ENCODE measurements at regions not wholly inside any gene's neighbourhood (a gene's known extent, or its start where the extent isn't known, plus 50 kb on each side); places are given as distances from the start of the nearest gene placed in this dataset.

DNA sequence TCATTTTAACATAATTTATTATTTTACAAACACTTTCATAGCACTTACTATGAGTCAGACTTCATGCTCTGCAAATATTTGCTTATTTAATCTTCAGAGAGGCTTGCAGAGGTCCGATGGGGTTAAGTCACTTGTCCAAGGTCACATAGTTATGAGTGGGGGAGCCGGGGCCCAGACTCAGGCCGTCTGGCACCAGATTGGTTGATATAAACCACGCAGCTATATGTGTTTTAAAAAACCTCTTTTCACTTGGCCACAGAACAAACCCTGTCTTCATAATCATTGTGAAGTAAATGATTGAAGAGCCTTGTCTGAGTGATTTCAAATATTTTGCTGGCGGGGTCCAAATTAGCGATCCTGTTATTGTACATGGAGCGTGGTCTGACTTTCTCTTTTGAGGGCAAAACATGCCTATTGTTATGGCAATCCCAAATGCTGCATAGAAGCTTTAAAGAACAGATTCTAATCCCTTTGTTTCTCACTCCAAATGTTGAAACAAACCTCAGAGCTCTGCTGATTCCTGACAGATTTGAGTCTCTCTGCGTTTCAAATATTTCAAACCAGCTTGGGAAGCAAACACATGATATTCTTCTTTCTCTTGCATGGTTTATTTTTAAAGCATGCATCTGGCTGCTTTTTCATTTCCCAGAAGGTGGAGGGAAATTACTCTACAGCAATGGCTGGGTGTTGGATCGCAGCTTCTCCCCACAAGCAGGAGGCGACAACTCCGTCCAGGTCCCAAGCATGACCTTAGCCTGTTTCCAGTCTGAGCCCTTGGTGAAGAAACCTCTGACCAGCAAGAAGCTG, 142.4 kb downstream of the DDX1 start:
- WGBS, 2 donors, result 41 to 49% methylated on average over 11 of the region's 11 CpGs
- H3K4me1 ChIP-seq, result peaks cover 22 to 38% of the 10 kb centered on the region in 2 donors
- TF ChIP-seq, protein P1, sequence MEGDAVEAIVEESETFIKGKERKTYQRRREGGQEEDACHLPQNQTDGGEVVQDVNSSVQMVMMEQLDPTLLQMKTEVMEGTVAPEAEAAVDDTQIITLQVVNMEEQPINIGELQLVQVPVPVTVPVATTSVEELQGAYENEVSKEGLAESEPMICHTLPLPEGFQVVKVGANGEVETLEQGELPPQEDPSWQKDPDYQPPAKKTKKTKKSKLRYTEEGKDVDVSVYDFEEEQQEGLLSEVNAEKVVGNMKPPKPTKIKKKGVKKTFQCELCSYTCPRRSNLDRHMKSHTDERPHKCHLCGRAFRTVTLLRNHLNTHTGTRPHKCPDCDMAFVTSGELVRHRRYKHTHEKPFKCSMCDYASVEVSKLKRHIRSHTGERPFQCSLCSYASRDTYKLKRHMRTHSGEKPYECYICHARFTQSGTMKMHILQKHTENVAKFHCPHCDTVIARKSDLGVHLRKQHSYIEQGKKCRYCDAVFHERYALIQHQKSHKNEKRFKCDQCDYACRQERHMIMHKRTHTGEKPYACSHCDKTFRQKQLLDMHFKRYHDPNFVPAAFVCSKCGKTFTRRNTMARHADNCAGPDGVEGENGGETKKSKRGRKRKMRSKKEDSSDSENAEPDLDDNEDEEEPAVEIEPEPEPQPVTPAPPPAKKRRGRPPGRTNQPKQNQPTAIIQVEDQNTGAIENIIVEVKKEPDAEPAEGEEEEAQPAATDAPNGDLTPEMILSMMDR (IDR thresholded peaks at IDR 0.05), result no peak
- no peak for TF ChIP-seq POLR2A (IDR thresholded peaks at IDR 0.05)
- no peak for DNase-seq
- intact Hi-C loops (cut with DNase I), result no loop called here
- H3K9me3 ChIP-seq, result no peaks in the 10 kb centered on the region
- H3K36me3 ChIP-seq, result no peaks in the 10 kb centered on the region
- H3K27ac ChIP-seq, result peak overlapping the region; percentile 2 to 51 (median 44)
- H3K27me3 ChIP-seq, result no peaks in the 10 kb centered on the region
- H3K4me3 ChIP-seq (replicated peaks in 1 of 3), result no peak overlapping the region

DNA sequence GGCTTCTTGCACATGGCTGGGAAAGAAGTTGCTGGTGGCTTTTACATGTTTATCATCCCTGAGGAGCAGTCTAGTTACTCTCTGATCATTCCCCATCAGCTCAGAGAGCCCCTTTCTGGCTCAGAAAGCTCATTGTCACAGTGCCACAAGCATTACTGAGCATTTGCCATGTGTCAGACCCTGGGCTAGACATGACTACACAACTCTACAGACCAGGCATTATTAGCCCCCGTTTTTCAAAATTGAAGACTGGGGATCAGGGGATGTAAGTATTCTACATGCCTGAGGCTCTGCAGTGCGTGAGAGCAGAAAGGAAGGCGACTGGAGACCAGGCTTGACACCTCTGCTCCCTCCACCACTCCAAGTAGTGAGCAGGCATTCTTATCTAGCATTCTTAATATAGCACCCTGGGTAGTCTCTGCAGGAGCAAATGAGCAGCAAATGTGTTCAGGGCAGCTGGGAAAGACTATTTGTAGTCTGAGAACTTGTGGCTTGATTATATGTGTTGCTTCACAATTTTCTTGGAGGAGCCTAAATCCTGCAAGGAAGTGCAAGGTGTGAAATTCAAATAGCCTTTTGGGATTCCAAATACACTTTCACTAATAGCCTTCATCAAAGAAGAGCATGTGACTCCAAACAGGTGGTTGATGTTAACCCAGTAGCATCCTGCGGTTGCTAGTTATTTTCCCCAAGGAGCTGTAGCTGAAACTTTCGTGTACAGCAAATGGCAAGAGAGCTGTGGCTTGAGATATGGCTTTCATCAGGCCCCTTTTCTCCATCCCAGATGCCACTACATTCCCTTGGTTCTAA, 143.2 kb downstream of the DDX1 start:
- DNase-seq, result peak in 1 of 2 donors; percentile 25
- WGBS, 2 donors, result 72 to 81% methylated on average over 5 of the region's 5 CpGs
- Histone ChIP-seq H3K27me3 (no peaks in the 10 kb centered on the region), H3K36me3 (no peaks in the 10 kb centered on the region), H3K27ac (peak overlapping the region in 2 of 3 donors; percentile 19 to 44), H3K4me1 (peaks cover 22 to 37% of the 10 kb centered on the region in 2 donors), H3K4me3 (replicated peaks in 1 of 3) (no peak overlapping the region), H3K9me3 (no peaks in the 10 kb centered on the region)
- TF ChIP-seq, protein P1 (IDR thresholded peaks at IDR 0.05), result no peak
- no peak for TF ChIP-seq POLR2A (IDR thresholded peaks at IDR 0.05)
- intact Hi-C loops (cut with DNase I), result no loop called here

DNA sequence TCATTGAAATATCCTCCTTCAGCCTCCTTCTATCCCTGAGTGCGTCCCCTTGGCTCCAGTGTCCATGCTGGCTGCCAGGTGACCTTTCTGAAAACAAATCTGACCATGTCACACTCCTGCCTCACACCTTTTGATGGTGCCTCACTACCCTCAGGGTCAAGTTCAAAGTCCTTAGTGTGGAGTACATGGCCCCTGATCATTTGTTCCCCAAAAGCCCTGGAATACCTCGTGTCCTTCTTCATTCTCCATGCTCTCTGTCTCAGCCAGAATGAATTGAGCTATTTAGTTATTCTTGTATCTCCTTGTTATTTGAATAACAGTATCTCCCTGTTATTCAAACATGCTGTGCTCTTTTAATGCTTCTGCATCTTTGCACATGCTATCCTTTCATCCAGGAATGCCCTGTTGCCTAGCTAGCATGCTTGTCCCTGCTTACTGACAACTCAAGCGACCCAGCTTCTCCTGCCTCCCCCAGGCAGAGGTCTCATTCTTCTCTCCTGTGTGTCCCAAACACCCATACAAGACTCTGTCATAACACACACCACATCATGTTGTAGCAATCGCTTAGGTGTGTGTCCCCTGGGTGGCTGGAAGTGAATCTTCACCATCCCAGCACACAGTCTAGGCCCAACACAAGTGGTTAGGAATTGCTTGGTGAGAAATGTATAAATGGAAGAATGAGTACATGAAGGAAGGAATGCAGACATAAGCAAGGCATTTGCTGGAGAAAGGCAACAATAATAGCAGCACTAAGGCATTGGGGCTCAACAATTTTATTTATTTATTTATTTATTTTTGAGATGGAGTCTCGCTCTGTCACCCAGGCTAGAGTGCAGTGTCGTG, 144.0 kb downstream of the DDX1 start:
- TF ChIP-seq POLR2A (IDR thresholded peaks at IDR 0.05), result no peak
- TF ChIP-seq, protein P1 (IDR thresholded peaks at IDR 0.05), result no peak
- Histone ChIP-seq H3K27me3 (no peaks in the 10 kb centered on the region), H3K4me3 (replicated peaks in 1 of 3) (no peak overlapping the region), H3K27ac (no peak overlapping the region), H3K9me3 (no peaks in the 10 kb centered on the region), H3K4me1 (peaks cover 17 to 28% of the 10 kb centered on the region in 2 donors), H3K36me3 (no peaks in the 10 kb centered on the region)
- 92 to 95% methylated on average over 6 of the region's 6 CpGs for WGBS, 2 donors
- intact Hi-C loops (cut with DNase I), result no loop called here
- DNase-seq, result no peak

DNA sequence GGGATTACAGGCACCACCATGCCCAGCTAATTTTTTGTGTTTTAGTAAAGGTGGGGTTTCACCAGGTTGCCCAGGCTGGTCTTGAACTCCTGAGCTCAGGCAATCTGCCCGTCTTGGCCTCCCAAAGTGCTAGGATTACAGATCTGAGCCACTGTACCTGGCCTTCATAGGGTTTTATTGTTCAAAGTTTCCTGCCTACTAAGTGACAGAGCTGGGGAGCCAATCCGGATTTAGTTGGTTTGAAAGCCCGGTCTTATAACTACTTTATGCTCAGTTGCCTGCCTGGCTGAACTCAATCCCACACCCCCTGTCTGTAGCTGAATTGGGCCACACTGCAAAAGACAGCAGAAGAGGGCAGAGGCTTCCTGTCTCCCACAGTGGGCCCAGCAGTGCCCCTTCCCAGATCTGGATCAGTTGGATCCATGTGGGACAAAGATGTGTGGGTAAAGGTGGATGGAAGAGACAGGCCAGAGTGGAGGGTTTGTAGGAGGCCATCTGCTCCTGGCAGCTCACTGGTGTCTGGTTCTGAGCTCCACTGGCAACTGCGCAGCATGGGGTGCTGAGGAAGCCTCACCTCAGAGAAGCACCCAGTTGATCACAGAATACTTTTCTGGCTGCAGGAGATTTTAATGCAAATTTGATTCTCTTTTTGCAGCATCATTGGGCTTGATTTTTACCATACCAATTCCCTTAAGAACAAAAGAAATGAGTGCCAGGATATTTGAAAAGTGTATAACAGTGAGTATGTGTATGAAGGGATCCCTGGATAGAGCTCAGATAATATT, 144.9 kb downstream of the DDX1 start:
- Histone ChIP-seq H3K4me3 (replicated peaks in 1 of 3) (no peak overlapping the region), H3K27ac (no peak overlapping the region), H3K9me3 (no peaks in the 10 kb centered on the region), H3K27me3 (no peaks in the 10 kb centered on the region), H3K4me1 (peaks cover 16 to 22% of the 10 kb centered on the region in 2 donors), H3K36me3 (no peaks in the 10 kb centered on the region)
- no peak for TF ChIP-seq POLR2A (IDR thresholded peaks at IDR 0.05)
- TF ChIP-seq, protein P1 (IDR thresholded peaks at IDR 0.05), result no peak
- intact Hi-C loops (cut with DNase I), result no loop called here
- WGBS, 2 donors, result 85 to 96% methylated on average over 4 of the region's 4 CpGs
- DNase-seq, result no peak

Data from thyroid gland (tissue), 4 donors.